H9 (cell line): ENCODE measurements at regions not wholly inside any gene's neighbourhood (a gene's known extent, or its start where the extent isn't known, plus 50 kb on each side); places are given as distances from the start of the nearest gene placed in this dataset.

Source experiments
- DNase-seq: peaks from one replicate; pipeline ENCODE4 v3.0.0-alpha.2; 2017
- H2AFZ ChIP-seq: one replicate; pipeline ENCODE4 v1.6.1; 2013; ENCODE audit warnings: mild to moderate bottlenecking, low read length, control low read depth, moderate library complexity
- H2AK5ac ChIP-seq: 2 replicates; pipeline ENCODE4 v1.6.1; 2013; ENCODE audit warnings: low read length, control low read depth, mixed read lengths; ENCODE audit not compliant: insufficient read length
- H2BK120ac ChIP-seq: one replicate; pipeline ENCODE4 v1.6.1; 2013; ENCODE audit warnings: low read depth, mild to moderate bottlenecking, low read length, control low read depth, inconsistent platforms; ENCODE audit not compliant: poor library complexity, severe bottlenecking
- H2BK12ac ChIP-seq: 2 replicates; pipeline ENCODE4 v1.6.1; 2013; ENCODE audit warnings: low read length, control low read depth, mixed read lengths, low read depth; ENCODE audit not compliant: insufficient read length
- H2BK15ac ChIP-seq: 2 replicates; pipeline ENCODE4 v1.6.1; 2013; ENCODE audit warnings: low read depth, low read length, control low read depth
- H2BK20ac ChIP-seq: one replicate; pipeline ENCODE4 v1.6.1; 2013; ENCODE audit warnings: low read depth, mild to moderate bottlenecking, low read length, control low read depth, inconsistent platforms; ENCODE audit not compliant: poor library complexity, severe bottlenecking
- H2BK5ac ChIP-seq: 2 replicates; pipeline ENCODE4 v1.6.1; 2013; ENCODE audit warnings: low read length, control low read depth, mixed read lengths; ENCODE audit not compliant: insufficient read length
- H3K14ac ChIP-seq: 2 replicates; pipeline ENCODE4 v1.6.1; 2013; ENCODE audit warnings: low read length, control low read depth; ENCODE audit not compliant: insufficient read depth
- H3K18ac ChIP-seq: 2 replicates; pipeline ENCODE4 v1.6.1; 2013; ENCODE audit warnings: low read depth, mild to moderate bottlenecking, mixed read lengths, low read length, control low read depth; ENCODE audit not compliant: insufficient read length
- H3K23ac ChIP-seq: 2 replicates; pipeline ENCODE4 v1.6.1; 2013; ENCODE audit warnings: low read length, control low read depth, mixed read lengths, low read depth; ENCODE audit not compliant: insufficient read length
- H3K23me2 ChIP-seq: 2 replicates; pipeline ENCODE4 v1.6.1; 2013; ENCODE audit warnings: low read depth, mild to moderate bottlenecking, mixed read lengths, low read length, control low read depth; ENCODE audit not compliant: insufficient read length, poor library complexity, severe bottlenecking
- H3K27ac ChIP-seq: 2 replicates; pipeline ENCODE4 v1.5.1; 2013; ENCODE audit warnings: low read length, control low read depth, mixed read lengths, low read depth; ENCODE audit not compliant: insufficient read length
- H3K27me3 ChIP-seq: 2 replicates; pipeline ENCODE4 v1.6.1; 2013; ENCODE audit warnings: low read length, control low read depth, inconsistent platforms; ENCODE audit not compliant: insufficient read depth
- H3K4ac ChIP-seq: 2 replicates; pipeline ENCODE4 v1.6.1; 2013; ENCODE audit warnings: low read depth, mild to moderate bottlenecking, control low read depth, inconsistent platforms, low read length, moderate library complexity
- H3K4me1 ChIP-seq: 2 replicates; pipeline ENCODE4 v1.6.1; 2013; ENCODE audit warnings: low read length, control low read depth, inconsistent platforms; ENCODE audit not compliant: insufficient read depth
- H3K4me2 ChIP-seq: 2 replicates; pipeline ENCODE4 v1.6.1; 2013; ENCODE audit warnings: low read length, control low read depth, mixed read lengths; ENCODE audit not compliant: insufficient read length, insufficient read depth
- H3K56ac ChIP-seq: 2 replicates; pipeline ENCODE4 v1.6.1; 2013; ENCODE audit warnings: low read depth, mild to moderate bottlenecking, mixed read lengths, low read length, control low read depth; ENCODE audit not compliant: insufficient read length
- H3K79me1 ChIP-seq: 2 replicates; pipeline ENCODE4 v1.6.1; 2013; ENCODE audit warnings: low read depth, mild to moderate bottlenecking, moderate library complexity, low read length, control low read depth, inconsistent platforms; ENCODE audit not compliant: insufficient read depth, poor library complexity, severe bottlenecking
- H3K79me2 ChIP-seq: 2 replicates; pipeline ENCODE4 v1.6.1; 2013; ENCODE audit warnings: low read length, control low read depth, inconsistent platforms; ENCODE audit not compliant: insufficient read depth
- H3K9ac ChIP-seq: 2 replicates; pipeline ENCODE4 v1.6.1; 2013; ENCODE audit warnings: low read length, control low read depth, mixed read lengths; ENCODE audit not compliant: insufficient read length; ENCODE audit errors: extremely low read depth
- H3K9me3 ChIP-seq: one replicate; pipeline ENCODE4 v1.6.1; 2013; ENCODE audit warnings: low read depth, low read length, inconsistent platforms; ENCODE audit not compliant: control insufficient read depth
- H3T11ph ChIP-seq: one replicate; pipeline ENCODE4 v1.6.1; 2013; ENCODE audit warnings: mild to moderate bottlenecking, low read length, control low read depth, inconsistent platforms
- H4K20me1 ChIP-seq: one replicate; pipeline ENCODE4 v1.6.1; 2013; ENCODE audit not compliant: control insufficient read depth, insufficient read length, insufficient read depth
- H4K5ac ChIP-seq: 2 replicates; pipeline ENCODE4 v1.6.1; 2013; ENCODE audit warnings: low read depth, mild to moderate bottlenecking, mixed read lengths, low read length, control low read depth; ENCODE audit not compliant: insufficient read length
- H4K8ac ChIP-seq: replicated peaks from 2 replicates; pipeline ENCODE4 v1.6.1; 2013; ENCODE audit warnings: low read length, control low read depth, mixed read lengths, low read depth; ENCODE audit not compliant: insufficient read length
- H4K91ac ChIP-seq: 2 replicates; pipeline ENCODE4 v1.6.1; 2013; ENCODE audit warnings: low read depth, mild to moderate bottlenecking, moderate library complexity, mixed read lengths, low read length, control low read depth; ENCODE audit not compliant: insufficient read length
- H3K27ac Mint-ChIP-seq, 3 experiments: 2 replicates in 2 of 3; 3 replicates in 1 of 3; pipeline ENCODE4 v1.8.0; 2020 to 2021; ENCODE audit warnings: mixed read lengths in 3 of 3, mild to moderate bottlenecking in 1 of 3, moderate library complexity in 1 of 3
- H3K27me3 Mint-ChIP-seq: 2 replicates; pipeline ENCODE4 v1.8.0; 2021; ENCODE audit warnings: low read depth, mild to moderate bottlenecking, moderate library complexity, mixed read lengths
- H3K36me3 Mint-ChIP-seq, 3 experiments: 2 replicates in 2 of 3; 3 replicates in 1 of 3; pipeline ENCODE4 v1.8.0; 2020 to 2021; ENCODE audit warnings: low read depth in 3 of 3, mixed read lengths in 3 of 3; ENCODE audit not compliant: insufficient read depth in 1 of 3
- H3K4me1 Mint-ChIP-seq, 2 experiments: 2 replicates each; pipeline ENCODE4 v1.8.0; 2020; ENCODE audit warnings: mixed read lengths in 2 of 2
- H3K4me3 Mint-ChIP-seq, 2 experiments: 2 replicates in 1 of 2; 3 replicates in 1 of 2; pipeline ENCODE4 v1.8.0; 2020 to 2021; ENCODE audit warnings: mild to moderate bottlenecking in 2 of 2, mixed read lengths in 2 of 2, moderate library complexity in 1 of 2
- H3K9me3 Mint-ChIP-seq, 2 experiments: 2 replicates in 1 of 2; 3 replicates in 1 of 2; pipeline ENCODE4 v1.8.0; 2020; ENCODE audit warnings: mild to moderate bottlenecking in 2 of 2, mixed read lengths in 2 of 2, moderate library complexity in 1 of 2
- WGBS: extraction: QIAGEN DNeasy Blood & Tissue Kit; methylation state at CpG from one replicate; pipeline ENCODE4 v1.1.7; 2013; ENCODE audit warnings: missing lambda C conversion rate, low lambda C conversion rate, mixed read lengths; ENCODE audit not compliant: insufficient read length; ENCODE audit errors: extremely low coverage; 5-methylcytosine and 5-hydroxymethylcytosine counted together
- TF ChIP-seq, protein P1 (sequence below): fragments of 200-600 bp; sonication (generic); conservative IDR thresholded peaks from 3 replicates; pipeline ENCODE4 v1.8.0; 2021; ENCODE audit warnings: antibody characterized with exemption, mild to moderate bottlenecking

DNA sequence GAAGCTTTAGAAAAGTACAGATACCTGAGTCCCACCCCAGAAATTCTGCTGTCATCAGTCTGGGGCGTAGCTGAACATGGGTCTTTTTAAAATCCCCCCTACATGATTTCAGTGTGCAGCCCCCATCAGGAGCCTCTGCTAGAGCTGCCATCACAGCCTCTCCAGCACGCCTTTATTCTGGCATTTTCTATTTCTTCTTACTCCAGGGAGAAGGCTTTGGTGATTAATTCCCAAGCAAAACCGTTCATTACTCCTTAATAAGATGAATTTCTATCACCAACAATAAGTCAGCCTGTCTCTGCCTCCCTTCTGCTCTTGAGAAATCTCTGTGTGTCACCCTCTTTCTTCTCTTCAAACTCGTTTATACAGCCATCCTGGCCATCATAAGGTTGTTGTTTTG, 160.3 kb downstream of the KATNAL1 start:
- Histone ChIP-seq H3K27ac (no peak overlapping the region), H3K23me2 (no peaks in the 10 kb centered on the region), H3K4ac (no peak overlapping the region), H3T11ph (no peak overlapping the region), H2BK12ac (no peak overlapping the region), H2BK120ac (no peak overlapping the region), H3K9me3 (peaks cover 3% of the 10 kb centered on the region), H3K4me1 (no peaks in the 10 kb centered on the region), H4K20me1 (no peaks in the 10 kb centered on the region), H3K27me3 (no peaks in the 10 kb centered on the region), H2AFZ (no peak overlapping the region), H3K18ac (no peak overlapping the region), H2BK5ac (no peak overlapping the region), H3K56ac (no peak overlapping the region), H4K5ac (no peak overlapping the region), H3K79me1 (no peaks in the 10 kb centered on the region), H3K4me2 (no peak overlapping the region), H2BK20ac (no peak overlapping the region), H3K79me2 (no peaks in the 10 kb centered on the region), H4K91ac (no peak overlapping the region), H3K9ac (no peak overlapping the region), H3K23ac (no peak overlapping the region), H2BK15ac (no peak overlapping the region), H3K14ac (no peak overlapping the region), H2AK5ac (no peak overlapping the region), H4K8ac (no peak overlapping the region)
- H3K36me3 Mint-ChIP-seq: peaks cover 0 to 3% (median 0%) of the 10 kb centered on the region in 3 experiments; a peak in 2 of 7 replicates
- TF ChIP-seq, protein P1, sequence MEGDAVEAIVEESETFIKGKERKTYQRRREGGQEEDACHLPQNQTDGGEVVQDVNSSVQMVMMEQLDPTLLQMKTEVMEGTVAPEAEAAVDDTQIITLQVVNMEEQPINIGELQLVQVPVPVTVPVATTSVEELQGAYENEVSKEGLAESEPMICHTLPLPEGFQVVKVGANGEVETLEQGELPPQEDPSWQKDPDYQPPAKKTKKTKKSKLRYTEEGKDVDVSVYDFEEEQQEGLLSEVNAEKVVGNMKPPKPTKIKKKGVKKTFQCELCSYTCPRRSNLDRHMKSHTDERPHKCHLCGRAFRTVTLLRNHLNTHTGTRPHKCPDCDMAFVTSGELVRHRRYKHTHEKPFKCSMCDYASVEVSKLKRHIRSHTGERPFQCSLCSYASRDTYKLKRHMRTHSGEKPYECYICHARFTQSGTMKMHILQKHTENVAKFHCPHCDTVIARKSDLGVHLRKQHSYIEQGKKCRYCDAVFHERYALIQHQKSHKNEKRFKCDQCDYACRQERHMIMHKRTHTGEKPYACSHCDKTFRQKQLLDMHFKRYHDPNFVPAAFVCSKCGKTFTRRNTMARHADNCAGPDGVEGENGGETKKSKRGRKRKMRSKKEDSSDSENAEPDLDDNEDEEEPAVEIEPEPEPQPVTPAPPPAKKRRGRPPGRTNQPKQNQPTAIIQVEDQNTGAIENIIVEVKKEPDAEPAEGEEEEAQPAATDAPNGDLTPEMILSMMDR: no peak
- DNase-seq: no peak
- H3K27me3 Mint-ChIP-seq: no peaks in the 10 kb centered on the region
- H3K27ac Mint-ChIP-seq: no peak overlapping the region
- H3K4me1 Mint-ChIP-seq: peaks cover 0 to 5% of the 10 kb centered on the region in 2 experiments; a peak in 1 of 4 replicates
- H3K9me3 Mint-ChIP-seq: no peaks in the 10 kb centered on the region; a peak in 1 of 5 replicates
- no CpG with 5 or more reads among the region's 4 CpGs for WGBS
- no peak overlapping the region for H3K4me3 Mint-ChIP-seq
